GM19455 (cell line): ENCODE measurements at regions not wholly inside any gene's neighbourhood (a gene's known extent, or its start where the extent isn't known, plus 50 kb on each side); places are given as distances from the start of the nearest gene placed in this dataset.

Source experiments
- ATAC-seq: cut with Tn5 transposase; IDR thresholded peaks from one replicate; pipeline ENCODE4 v1.9.1; 2021; ENCODE audit not compliant: unreplicated experiment

- no peak for ATAC-seq
Measured at GRCh38 chr10:29692121-29692539, 57.4 kb upstream of the SVIL start.

- ATAC-seq = no peak
Measured at GRCh38 chr10:29691564-29692072, 56.8 kb upstream of the SVIL start.

- no peak for ATAC-seq
Measured at GRCh38 chr10:29689001-29689400, 54.2 kb upstream of the SVIL start.

GRCh38 chr10:29688230-29688661 is 53.5 kb upstream of the SVIL start:
- ATAC-seq = no peak

GRCh38 chr10:29687421-29688164 is 52.8 kb upstream of the SVIL start:
- ATAC-seq = no peak

GRCh38 chr10:29685506-29685905 is 50.7 kb upstream of the SVIL start:
- no peak for ATAC-seq
